Amniotic stem cell (primary cell): ENCODE measurements at regions not wholly inside any gene's neighbourhood (a gene's known extent, or its start where the extent isn't known, plus 50 kb on each side); places are given as distances from the start of the nearest gene placed in this dataset.
"Not testable (repeated sequence)": the region's sequence is repeated elsewhere in the genome, so short reads cannot be mapped to it uniquely, and the experiment has no call there.

ENCODE experiments used
- DNase-seq: peaks from one replicate; lab custom pipeline; 2025; lab: John Stamatoyannopoulos, UW

DNA sequence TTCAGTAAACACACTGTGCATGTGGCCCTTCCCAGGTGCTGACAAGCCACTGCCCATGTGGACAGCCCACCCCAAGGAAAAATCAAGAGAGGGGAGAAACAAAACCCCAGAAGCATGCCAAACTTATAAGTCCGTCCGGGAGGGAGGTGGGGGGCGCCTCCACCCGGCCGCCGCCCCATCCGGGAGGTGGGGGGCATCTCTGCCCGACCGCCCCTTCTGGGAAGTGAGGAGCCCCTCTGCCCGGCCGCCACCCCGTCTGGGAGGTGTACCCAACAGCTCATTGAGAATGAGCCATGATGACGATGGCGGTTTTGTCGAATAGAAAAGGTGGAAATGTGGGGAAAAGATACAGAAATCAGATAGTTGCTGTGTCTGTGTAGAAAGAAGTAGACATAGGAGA lies 53.8 kb upstream of the C2CD4B start:
- DNase-seq = no peak

DNA sequence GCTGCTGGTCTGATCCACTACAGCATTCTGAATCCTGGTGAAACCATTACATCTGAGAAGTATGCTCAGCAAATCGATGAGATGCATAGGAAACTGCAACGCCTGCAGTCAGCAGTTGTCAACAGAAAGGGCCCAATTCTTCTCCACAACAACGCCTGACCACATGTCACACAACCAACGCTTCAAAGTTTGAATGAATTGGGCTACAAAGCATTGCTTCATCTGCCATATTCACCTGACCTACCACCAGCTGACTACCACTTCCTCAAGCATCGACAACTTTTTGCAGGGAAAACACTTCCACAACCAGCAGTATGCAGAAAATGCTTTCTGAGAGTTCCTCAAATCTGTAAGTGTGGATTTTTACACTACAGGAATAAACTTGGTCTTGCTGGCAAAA lies 54.7 kb upstream of the C2CD4B start:
- no peak for DNase-seq

GRCh38 chr15:62223020-62223419 lies 57.9 kb upstream of the C2CD4B start:
- DNase-seq = no peak

GRCh38 chr15:62228604-62229003 lies 63.5 kb upstream of the C2CD4B start:
- DNase-seq = no peak

DNA sequence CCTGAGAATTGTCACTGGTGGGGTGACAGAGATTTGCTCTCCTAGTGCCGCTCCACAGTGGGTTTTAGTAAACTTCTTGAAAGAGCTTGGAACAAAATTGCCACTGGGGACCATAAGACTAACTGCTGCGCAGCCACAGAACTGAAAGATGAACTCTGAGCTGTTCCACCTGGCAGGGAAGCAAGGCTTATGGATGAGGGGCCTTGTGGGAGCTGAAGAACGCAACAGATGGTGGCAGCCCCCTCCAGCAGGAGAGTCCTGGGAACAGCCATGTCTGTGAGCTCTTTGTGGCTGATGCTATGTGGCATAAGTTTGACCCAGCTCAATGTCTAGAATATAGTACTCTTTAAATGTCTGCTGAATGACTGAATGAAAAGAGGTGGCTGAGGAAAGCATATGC lies 66.8 kb upstream of the C2CD4B start:
- no peak for DNase-seq

GRCh38 chr15:62240121-62241096 lies 75.3 kb upstream of the C2CD4B start:
- no peak for DNase-seq

DNA sequence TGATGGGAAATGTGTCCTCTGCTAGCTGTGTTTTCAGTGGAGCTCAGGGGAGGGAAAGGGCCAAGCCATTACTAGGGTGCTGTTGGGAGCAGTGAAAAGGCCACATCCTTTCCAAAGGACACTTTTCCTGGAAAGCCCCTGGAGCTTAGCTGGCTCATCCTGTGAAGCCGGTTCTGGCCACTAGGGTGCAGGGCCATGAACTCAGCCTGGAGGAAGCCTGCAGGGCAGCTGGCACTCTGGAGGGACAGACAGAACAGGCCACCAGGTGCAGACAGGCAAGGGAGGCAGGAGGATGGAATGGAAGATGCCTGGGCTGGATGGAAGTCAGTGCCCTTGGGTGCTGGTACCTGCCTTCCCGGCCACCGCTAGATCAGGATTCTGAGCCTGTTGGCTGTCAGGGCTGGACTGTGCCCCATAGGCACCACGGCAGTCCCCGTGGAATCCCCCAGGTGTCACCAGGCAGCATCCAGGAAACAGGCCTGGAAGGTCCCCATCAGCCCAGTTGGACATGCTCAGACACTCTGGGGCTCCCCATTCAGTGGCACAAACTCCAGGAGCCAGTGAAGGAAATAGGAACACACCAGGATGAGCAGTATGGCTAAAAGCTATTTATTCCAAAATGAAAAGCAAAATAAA lies 76.2 kb upstream of the C2CD4B start:
- no peak for DNase-seq

DNA sequence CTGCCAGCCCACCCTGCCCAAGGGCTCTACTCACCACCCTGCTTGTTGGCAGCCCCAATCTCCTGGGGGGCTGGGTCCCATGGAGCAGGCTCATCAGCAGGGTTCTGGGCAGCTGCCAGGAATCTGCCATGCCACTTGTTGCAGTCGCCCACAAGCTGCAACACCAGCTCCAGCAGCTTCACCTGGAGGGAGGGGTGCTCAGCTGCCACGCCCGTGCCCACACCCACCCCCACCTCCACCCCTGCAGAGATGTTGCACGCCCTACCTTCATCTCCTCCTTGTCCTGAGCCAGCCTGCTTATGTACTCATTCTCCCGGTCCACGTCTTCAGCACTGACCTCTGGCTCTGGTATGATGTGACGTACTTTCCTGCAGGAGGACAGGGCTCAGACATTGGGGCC lies 77.9 kb upstream of the C2CD4B start:
- DNase-seq = no peak

DNA sequence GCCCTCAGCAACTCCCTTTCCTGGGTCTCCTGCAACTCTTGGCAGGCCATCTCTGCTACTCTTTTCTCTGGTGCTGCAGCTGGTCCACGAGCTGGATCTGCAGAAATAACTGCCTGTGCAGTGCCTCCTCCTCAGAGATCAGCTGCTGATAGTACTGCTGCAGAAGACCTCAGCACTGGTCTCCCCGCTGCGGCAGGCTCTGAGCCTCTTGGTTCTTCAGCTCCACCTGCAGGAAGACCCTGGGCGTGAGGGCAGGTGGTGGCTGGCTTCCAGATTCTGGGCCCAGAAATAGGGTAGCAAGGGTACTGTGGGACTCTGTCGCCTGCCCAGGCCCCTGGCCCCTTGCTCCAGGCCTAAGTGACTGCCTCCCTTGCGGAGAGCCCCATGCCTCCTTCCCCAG lies 79.7 kb upstream of the C2CD4B start:
- no peak for DNase-seq

DNA sequence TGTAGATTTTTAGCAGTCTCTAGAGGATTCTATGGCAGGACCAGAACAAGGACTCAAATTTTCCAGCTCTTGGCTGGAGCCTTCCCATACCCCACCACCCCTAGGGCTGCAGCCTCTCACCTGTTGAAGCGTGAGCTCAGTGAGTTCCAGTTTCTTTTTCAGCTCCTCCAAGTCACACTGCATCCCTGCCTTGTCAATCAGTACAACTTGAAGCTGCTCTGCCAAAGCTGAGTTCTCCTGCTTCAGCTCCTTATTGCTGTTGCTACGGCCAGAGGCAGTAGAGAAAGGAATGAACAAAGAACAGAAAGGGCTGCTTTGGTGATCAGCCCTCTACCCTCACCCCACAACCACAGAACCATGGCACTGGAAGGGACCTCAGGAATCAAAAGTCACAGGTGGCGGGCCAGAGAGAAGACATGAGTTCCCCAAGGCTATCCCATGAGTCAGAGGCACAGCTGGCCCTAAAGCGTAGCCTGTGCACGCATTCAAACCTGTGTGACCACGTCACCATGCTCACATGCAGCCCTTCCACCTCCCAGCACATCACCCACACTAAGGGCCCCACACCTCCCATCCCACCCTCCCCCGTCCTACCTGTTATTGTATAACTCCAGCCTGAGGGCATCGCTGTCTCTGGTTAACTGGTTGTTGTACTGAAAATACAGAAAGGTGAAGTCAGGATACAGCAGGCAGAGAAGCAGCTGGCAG lies 83.3 kb upstream of the C2CD4B start:
- no peak for DNase-seq

- DNase-seq = no peak
These were observed 84.4 kb upstream of the C2CD4B start for GRCh38 chr15:62249501-62249900.

- DNase-seq = no peak
These were observed 85.1 kb upstream of the C2CD4B start for GRCh38 chr15:62250186-62250585.

DNA sequence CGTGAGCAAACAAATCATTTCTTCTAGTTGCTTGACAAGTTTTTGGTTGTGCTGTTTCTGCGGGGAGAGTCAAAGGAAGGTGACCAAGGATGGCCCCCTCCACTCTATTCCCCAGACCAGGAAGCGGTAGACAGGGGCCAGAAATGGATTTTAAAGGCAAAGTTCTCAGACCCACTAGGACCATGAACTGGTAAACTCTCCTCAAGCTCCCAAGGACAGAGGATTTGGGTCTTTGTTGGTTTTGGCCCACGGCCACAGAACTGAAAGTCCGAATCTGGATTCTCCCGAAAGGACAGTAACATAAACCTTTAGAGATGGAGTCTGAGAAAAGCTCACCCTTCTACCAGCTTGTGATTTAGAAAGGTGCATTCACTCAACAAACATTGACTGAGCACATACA lies 85.9 kb upstream of the C2CD4B start:
- no peak for DNase-seq

GRCh38 chr15:62253294-62253693 lies 88.2 kb upstream of the C2CD4B start:
- no peak for DNase-seq

GRCh38 chr15:62254137-62254934 lies 89.3 kb upstream of the C2CD4B start:
- peak; percentile 14 for DNase-seq

DNA sequence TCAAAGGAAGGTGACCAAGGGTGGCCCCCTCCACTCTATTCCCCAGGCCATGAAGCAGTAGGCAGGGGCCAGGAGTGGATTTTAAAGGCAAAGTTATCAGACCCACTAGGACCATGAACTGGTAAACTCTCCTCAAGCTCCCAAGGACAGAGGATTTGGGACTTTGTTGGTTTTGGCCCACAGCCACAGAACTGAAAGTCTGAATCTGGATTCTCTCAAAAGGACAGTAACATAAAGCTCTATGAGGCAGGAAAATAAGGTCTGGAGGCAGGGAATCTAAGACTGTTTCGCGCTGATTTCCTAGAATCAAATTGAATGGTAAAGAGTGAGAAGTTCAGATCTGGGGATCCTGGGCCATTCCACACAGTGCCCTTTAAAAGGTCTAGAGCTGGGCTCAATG lies 91.3 kb upstream of the C2CD4B start:
- not testable (repeated sequence) for DNase-seq

GRCh38 chr15:62257996-62258521 lies 93.0 kb upstream of the C2CD4B start:
- no peak for DNase-seq

GRCh38 chr15:62262305-62262941 lies 97.3 kb upstream of the C2CD4B start:
- DNase-seq = no peak

- DNase-seq = no peak
These were observed 99.1 kb upstream of the C2CD4B start for GRCh38 chr15:62264196-62264595.

GRCh38 chr15:62269504-62269903 lies 104.4 kb upstream of the C2CD4B start:
- DNase-seq = no peak

DNA sequence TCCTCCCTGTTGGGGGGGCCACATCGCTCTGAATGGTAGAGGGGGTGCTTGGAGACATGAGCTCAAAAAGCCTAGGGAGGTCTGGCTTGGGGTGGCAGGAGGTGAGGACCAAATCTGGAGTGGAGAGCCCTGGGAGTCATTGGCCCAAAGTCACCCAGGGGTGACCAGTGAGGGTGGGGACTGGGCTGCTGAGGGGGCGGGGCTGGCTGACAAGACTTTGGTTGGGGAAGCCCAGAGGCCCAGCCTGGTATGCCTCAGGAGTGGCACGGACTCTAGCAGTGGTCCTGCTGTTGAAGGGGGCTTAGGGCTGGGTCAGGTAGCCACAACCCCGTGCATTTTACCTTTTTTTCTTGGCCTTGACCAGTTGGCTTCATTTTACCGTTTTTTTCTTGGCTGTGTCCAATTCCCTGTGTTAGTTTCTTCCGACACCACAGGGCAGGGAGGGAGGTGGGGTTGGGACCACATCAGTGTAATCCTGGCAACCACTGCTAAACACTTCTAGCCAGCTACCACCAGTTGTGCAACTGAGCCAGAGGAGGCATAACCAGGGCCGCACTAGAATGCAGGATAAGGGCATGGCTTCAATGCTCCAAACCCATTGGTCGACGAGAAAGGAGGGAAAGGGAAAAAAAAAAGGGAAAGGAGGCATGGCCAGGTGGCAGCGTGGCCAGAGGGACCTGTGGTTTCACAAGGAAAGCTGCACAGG lies 105.3 kb upstream of the C2CD4B start:
- DNase-seq = no peak
